Activated CD4-positive, CD25-positive, alpha-beta regulatory T cell treated with anti-CD3 and anti-CD28 coated beads, Interleukin-2, amount 50 U/mL, for 24 hours (primary cell): ENCODE measurements at regions not wholly inside any gene's neighbourhood (a gene's known extent, or its start where the extent isn't known, plus 50 kb on each side); places are given as distances from the start of the nearest gene placed in this dataset.
"Not testable (repeated sequence)": the region's sequence is repeated elsewhere in the genome, so short reads cannot be mapped to it uniquely, and the experiment has no call there.

ENCODE experiments used
- ATAC-seq, 2 donors: fragments of 150-1000 bp; cut with Tn5 transposase; one replicate each; pipeline ENCODE4 v1.10.0; 2021; ENCODE audit warnings: mild to moderate bottlenecking in 1 of 2, moderate library complexity in 1 of 2

DNA sequence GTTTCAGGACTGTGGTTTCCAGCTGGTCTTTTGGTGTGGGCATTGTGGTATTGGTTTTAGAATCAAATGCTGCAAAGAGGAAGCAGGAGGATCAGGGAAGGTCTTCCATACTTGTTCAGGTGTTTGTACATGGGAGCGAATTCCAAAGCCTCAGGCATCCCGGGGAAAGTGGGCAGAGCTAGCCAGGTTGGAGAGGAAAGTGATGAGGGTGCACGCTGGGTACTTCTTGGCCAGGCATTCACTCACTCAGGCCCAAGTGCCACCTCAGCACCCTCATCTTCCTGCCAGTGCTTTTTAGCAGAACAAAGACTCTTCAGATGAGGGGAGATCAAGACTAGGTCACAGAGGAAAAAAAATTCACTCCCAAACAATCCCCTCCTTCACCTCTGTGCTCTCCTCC is 241.1 kb upstream of the TBX18 start:
- ATAC-seq: no peak

DNA sequence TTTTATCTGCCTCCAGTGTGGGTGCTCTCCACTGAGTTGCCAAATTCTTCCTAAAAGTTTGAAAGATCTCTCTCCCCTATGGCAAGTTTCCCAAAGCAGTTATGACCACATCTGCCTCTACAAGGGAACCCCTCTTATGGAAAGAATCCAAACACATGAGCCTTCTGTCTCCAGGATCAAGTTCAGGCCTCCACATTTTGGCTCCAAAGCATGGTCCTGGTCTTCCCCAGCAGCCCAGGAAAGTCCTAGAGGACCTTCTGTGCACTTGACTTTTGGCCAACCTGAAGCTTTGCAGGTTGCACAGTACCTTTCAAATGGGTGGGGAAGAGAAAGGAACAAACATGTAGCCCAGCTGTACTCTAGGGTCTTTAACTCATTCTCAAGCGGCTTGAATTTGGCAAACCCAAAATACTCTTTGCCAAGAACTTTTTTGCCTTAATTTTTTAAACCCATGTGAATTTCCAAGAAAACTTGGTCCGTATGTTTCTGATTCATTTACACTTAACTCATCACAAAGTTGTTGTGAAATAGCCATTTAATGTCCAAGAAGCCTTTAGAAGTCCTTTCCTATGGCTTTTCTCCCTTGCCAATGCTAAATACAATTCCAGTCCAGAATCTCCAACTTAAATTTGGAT is 240.1 kb upstream of the TBX18 start:
- no peak for ATAC-seq

DNA sequence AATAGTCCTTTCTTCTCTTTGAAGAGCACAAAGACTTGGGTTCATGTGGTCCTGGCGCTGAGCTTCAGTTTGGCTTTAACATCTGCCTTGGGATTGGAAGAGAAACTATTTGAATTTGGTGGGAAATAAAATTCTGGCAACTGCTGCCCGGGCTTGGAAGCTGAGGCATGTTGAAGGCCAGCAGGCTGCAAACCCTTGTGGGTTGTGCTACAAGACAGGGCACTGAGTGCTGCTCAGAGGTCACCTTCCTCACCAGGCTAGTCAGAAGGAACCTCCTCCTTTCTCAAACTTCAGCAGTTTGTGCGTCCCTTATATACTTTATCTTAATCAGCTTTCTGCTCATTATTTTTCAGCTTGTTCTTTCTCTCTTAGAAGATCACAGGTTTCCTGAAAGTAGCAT is 238.4 kb upstream of the TBX18 start:
- ATAC-seq: no peak

DNA sequence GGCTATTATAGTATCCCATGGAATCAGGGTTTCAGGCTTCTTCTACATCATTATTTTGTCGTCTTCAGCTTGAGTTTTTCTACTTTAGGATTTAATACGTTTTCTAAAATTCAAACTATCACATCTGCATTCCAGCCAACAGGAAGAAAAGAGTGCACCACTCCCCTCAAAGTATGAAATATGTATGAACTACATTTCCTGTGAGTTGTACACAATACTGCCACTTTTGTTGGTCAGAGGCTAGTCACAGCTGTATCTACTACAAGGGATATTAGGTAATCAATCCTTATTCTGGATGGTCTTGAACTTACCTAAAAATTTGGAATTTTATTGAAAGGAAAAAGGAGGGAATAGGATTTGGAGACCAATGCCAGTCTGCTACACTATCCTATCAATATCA is 235.6 kb upstream of the TBX18 start:
- no peak for ATAC-seq

DNA sequence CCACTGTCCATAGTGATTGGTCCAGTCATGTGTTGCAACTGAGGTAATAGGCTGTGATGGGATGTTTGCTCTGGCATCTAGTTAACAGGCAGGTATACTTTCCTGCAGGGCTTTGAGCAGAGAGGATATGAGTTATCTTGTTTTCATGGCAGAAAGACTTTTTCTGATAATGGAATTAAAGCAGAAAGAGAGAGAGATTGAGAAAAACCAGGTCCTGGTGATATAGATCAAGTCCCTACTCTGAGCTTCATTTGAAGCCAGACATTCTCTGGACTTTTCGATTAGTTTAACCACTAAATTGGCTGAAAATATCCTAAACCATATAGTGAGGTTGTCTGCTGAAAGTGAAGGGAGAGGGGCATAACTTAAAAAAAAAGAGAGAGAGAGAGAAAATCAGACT is 233.8 kb upstream of the TBX18 start:
- no peak for ATAC-seq

DNA sequence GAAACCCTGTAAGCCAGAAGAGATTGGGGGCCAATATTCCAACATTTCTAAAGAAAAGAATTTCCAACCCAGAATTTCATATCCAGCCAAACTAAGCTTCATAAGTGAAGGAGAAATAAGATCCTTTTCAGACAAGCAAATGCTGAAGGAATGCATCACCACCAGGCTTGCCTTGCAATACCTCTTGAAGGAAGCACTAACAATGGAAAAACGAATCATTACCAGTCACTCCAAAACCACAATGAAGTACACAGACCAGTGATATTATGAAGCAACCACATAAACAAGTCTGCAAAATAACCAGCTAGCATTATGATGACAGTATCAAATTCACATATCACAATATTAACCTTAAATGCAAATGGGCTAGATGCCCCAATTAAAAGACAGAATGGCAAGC is 224.4 kb upstream of the TBX18 start:
- ATAC-seq: not testable (repeated sequence)

DNA sequence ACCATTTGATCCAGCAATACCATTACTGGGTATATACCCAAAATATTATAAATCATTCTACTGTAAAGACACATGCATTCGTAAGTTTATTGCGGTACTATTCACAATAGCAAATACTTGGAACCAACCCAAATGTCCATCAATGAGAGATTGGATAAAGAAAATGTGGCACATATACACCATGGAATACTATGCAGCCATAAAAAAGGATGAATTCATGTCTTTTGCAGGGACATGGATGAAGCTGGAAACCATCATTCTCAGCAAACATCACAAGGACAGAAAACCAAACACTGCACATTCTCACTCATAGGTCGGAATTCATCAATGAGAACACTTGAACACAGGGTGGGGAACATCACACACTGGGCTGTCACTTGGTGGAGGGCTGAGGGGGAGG is 221.1 kb upstream of the TBX18 start:
- ATAC-seq: not testable (repeated sequence)

DNA sequence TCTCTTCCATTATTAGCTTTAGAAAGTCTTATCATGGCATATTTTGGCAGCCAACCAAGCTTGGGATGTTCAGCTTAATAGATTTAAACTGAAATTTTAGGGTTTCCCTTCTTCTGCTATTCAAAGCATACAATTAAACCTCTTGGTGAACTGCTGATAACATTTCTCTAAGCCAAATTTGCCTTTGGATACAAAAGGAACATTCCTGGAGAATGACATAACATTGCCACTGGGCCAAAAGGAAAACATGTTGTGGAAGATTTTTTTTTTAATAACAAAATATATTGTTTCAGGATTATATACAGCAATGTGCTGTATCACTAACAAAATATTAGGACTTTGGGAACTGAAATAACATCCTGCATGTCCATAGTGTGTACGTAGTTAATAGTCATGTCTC is 215.1 kb upstream of the TBX18 start:
- ATAC-seq: no peak

DNA sequence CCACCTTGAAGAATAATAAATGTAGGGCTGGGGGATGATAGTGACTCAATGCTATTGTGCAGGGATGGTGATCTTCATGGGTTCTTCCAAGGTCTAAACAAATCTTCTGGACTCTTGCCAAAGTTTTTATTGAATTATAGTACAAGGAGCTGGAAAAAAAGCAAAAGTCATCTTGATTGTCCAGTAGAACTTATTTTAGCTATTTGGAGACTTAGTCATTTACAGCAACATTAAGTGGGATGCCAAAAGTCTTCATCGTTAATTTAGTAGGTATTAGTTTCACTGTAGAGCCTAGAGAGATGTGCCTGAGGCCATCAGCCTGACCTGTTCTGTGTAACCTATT is 212.9 kb upstream of the TBX18 start:
- ATAC-seq: no peak

DNA sequence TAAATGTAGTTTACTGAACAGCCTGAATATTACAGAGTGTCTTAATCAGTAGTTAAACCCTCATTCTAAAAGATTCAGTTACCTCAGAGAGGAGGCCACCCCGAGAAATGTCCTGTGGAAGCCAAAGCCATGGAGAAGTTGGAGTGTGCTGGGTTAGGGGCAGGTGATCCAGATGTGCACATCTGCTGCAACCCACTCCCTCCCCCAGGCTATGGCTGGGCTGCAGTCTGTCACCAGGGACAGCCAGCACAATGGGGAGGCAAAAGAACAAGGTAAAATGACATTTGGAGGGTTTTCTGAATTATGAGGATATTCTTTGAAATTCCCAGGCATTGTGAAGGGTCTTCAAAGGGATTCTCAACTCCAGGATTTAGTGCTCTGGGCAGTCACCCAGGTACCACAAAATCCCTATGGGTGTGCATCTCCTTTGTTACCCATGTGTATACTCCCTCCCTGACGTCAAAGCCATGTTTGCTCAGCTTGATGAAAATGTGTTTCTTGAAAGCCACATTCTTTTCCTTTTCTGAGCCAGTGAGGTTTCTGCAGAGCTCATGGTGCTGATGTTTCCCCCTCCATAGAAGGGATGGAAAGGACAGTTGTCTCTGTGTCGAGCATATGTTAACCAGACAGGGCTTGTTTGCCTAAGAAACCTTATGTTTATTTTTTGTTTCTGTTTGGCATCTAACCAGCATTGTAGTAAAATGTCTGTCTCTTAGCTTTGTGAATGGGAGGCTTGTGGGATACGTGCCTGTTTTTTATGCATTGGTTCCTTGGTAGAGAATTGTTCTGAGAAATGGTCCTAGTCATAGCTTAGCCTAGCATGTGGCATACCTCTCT is 212.3 kb upstream of the TBX18 start:
- no peak for ATAC-seq

DNA sequence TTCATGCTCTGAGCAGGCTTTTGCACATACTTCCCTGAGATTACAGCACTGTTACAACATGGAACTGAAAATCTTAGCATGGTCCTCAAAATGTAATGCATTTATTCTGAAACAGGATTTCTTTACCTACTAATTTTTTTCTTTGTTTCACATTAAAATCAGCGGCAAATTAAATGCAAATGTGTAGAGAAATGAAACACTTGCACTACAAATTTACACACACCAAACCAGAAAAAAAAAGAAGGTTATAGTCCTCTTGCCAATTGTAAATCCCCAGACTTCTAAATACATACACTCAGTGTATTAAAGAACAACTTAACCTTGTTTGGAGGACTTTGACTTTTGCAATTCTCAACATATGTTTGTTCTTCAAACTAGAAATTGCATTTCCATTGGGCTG is 210.9 kb upstream of the TBX18 start:
- ATAC-seq: no peak

DNA sequence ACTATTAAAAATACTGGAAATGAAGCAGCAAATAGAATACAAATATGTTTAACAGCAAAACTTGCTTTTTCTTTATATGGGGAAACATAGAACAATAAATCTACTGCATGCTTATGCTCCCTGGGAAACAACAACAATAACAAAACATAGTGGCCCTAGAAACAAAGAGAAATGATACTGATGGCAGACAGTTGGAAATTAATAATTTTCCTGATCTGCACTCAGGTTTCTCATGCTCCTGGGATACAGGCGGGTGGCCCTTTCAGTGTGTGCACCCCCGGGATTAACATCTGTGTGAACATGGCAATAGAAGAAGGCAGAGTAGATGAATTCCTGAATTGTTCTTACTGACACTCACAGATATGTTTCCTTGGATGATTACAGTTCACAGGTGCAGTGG is 209.2 kb upstream of the TBX18 start:
- ATAC-seq: no peak

DNA sequence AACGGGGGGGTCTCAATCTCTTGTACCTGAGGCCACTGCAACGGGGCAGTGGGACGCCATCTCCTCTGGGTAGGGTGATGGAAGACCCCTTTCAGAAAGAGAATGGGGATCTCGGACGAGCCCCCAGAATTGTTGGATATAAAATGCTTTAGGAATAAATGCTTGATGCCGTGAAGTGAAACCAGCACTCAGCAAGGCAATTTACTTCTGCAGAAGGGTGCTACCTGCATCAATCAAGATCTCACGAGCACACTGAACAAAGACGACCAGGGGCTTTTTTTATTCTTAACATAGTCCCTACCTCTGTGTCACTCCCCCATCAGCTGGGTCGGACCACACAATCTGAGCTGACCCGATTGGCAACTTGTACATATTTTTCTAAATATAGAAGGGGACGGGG is 203.6 kb upstream of the TBX18 start:
- ATAC-seq: no peak

DNA sequence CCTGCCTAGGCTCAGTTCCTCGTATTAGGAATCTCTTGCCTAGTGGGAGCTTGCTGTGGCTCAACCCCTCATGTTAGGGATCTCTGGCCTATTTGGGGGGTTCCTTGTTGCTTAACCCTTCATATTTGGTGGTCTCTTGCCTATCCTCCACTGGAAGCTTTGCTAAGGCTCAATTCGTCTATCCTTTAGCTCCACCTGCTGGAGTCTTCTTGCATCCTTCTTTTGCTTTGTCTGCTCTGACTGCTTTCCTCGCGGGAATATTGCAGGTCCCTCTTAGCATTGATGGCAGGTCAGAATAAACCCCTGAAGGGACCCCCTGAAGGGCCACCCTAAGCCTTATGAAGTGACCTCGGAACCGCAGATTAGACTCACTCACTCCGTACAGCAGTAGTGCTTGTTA is 203.0 kb upstream of the TBX18 start:
- ATAC-seq: no peak

DNA sequence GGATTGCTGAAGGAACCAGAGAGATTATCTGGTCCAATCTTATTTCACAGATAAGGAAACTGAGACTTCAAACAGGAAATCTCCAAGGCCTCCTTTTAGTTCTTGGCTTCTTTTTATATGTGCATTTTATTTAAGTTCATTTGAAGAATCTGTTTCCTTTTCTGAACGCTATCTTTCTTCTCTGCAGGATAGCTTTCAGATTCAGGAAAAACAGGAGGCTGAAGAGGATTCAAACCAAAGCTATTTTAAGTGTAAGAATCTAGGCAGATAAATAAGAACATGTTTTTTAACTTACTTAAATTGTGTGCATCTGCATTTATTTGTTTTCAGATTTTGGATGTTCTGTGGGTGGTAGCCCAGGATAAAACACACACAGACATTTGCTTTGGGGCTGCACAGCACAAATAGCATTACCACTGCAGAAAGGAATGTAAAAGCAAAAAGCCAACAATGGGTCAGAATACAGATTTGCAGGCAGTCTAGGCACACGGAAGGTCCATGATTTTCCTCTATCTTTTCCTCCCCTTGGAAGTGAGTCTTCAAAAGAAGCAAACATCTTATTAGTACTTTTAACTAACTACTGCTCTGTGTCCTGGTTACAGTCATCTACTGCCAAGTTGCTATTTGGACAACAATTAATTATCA is 188.8 kb upstream of the TBX18 start:
- no peak for ATAC-seq

DNA sequence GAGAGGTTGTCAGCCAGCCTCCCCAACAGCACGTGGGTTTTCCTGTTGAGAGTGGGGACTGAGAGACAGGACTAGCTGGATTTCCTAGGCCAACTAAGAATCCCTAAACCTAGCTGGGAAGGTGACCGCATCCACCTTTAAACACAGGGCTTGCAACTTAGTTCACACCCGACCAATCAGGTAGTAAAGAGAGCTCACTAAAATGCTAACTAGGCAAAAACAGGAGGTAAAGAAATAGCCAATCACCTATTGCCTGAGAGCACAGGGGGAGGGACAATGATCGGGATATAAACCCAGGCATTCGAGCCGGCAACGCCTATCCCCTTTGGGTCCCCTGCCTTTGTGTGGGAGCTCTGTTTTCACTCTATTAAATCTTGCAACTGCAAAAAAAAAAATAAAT is 180.5 kb upstream of the TBX18 start:
- not testable (repeated sequence) for ATAC-seq

DNA sequence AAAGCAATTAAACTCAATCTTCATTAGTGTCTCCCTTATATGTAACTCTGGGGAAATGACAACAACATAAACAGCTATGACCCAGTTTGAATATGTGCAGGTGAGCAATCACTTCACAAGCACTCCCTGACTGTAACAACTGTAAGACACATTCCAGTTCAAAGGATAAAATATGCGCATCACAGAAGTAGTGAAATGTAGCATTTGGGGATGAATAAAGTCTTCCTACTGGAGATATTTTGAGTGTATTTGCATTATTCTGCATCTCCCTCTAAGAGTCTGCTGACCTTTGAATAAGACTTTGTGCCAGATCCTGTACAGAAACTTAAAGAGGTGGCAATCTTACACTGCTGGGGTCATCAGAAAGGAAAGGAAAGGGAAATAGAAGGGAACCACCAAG is 179.5 kb upstream of the TBX18 start:
- ATAC-seq: no peak

DNA sequence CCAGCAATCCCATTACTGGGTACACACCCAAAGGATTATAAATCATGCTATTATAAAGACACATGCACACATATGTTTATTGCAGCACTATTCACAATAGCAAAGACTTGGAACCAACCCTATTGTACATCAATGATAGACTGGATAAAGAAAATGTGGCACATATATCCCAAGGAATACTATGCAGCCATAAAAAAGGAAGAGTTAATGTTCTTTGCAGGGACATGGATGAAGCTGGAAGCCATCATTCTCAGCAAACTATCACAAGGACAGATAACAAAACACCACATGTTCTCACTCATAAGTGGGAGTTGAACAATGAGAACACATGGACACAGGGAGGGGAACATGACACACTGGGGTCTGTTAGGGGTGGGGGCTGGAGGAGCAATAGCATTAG is 177.2 kb upstream of the TBX18 start:
- not testable (repeated sequence) for ATAC-seq

DNA sequence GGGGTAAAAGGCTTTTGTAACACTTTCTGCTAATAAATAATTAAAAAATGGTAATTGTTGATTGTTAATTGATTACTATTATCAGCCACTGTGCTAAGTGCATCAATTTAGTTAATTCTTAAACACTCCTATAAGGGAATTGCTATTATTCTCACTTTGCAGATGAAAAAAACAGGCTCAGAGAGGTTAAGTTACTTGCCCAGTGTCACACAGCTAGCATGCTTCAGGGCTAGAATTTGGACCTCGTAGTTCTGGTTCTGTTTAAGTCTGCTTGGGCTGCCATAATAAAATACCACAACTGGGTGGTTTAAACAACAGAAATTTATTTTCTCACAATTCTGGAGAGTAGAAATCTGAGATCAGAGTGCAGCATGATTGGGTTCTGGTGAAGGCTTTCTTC is 164.8 kb upstream of the TBX18 start:
- no peak for ATAC-seq

DNA sequence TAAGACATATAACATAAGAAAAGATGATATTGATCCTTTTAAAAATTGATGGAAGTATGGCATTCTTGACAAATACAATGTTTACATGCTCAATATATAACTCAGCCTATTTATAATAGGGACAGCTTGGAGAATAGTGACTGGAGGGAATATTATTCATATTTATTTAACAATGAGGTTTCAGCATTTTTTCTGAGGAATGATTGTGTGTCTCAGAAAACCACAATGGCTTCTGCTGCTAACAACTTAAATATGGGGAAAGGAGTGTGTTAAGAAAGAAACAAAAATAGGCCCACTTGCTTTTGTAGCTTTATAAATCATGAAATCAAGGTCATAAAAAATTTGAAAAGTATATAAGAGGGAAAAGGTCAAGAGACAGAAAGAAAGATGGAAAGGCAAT is 163.2 kb upstream of the TBX18 start:
- no peak for ATAC-seq

DNA sequence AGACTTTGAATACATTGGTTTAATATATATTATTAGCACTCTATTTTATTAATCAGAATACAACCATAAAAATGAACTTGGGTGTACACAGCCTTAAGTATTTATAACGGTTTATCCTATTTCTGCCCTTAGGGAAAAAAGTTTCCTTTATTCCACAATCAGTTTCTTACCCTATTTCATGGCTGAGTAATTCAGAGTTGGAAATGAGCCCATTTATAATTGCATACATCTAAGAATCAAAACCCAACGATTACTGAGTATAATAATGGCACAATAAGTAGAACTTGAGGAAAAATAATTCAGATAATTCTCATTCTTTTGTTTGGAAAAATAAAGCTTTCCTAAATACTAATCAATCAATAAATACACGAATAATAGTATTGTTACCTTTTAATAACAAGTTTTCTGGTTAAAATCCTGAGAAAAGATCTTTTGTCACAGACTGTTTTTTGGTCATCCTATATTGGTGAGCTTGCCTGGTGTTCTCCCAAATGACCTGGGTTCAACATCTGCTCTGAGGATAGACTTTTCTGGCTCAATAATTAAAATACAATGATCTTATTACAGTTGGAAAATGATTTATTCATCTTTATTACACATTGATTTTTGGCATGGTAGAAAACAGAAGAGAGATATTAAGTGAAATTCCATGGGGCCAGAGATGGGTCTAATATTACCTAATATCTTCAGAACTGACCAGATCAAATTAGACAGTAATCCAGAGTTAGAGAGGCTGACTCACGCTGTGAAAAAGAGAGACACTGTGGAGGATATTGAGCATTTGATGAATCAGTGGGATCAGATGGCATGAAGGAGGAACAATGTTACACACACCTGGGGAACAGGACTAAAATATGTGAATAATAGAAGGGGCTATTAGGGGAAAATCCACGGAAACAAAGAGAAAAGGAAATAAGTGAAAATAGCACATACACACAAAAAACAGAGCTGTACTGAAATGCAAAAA is 162.1 kb upstream of the TBX18 start:
- ATAC-seq: no peak

DNA sequence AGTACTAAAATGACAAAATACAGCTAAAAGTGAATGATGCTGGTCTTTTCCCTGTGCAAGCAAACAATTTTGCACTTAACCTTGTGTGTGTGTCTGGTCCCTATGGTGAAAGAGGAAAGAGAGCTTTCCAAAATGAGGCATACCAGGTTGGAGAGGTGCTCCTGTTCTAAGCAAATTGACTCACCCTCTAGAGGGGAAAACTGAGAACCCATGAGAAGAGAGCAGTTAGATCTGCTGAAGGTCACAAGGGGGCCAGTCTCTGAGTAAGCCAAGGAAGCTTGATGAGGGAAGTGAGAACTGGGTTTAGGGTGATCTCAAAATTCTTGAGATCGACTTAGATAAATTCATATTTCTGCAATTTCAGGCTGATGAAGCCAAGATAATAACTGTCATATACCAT is 157.5 kb upstream of the TBX18 start:
- no peak for ATAC-seq

DNA sequence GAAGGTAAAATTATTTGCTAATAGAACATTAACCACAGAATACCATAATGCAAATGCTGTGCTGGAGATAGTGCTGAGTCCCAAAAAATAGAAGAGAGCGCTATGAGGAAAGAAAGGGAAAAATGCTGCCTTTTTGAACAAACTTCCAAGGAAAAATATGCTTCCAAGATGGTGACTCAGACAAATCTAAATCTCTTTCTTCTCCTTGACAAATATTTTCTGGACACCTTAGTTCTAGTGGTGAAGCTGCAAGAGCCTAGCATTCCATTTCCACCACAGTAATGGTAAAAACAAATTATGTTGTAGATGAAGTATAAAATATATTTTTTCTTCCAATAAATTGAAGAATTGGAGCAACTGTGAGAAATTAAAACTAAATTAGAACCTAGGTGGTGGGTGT is 155.6 kb upstream of the TBX18 start:
- no peak for ATAC-seq
